SIG-M5 treated with dmso at 0.1 percent for 504 hours (cell line): ENCODE measurements at regions not wholly inside any gene's neighbourhood (a gene's known extent, or its start where the extent isn't known, plus 50 kb on each side); places are given as distances from the start of the nearest gene placed in this dataset.
"Not testable (repeated sequence)": the region's sequence is repeated elsewhere in the genome, so short reads cannot be mapped to it uniquely, and the experiment has no call there.

Experiments
- DNase-seq: peaks from one replicate; lab custom pipeline; 2025; ENCODE audit not compliant: unreplicated experiment; lab: John Stamatoyannopoulos, UW

GRCh38 chr5:111635151-111635902 lies 121.7 kb downstream of the NREP start:
- no peak for DNase-seq

GRCh38 chr5:111631328-111631727 lies 119.0 kb upstream of the STARD4 start:
- DNase-seq, result no peak

- DNase-seq, result no peak
These were observed 116.6 kb upstream of the STARD4 start for GRCh38 chr5:111628901-111629300.

GRCh38 chr5:111627862-111628261 lies 115.5 kb upstream of the STARD4 start:
- no peak for DNase-seq

- DNase-seq, result no peak
These were observed 114.3 kb upstream of the STARD4 start for GRCh38 chr5:111626473-111627148.

GRCh38 chr5:111618623-111619271 lies 106.4 kb upstream of the STARD4 start:
- DNase-seq, result no peak

- no peak for DNase-seq
These were observed 102.7 kb upstream of the STARD4 start for GRCh38 chr5:111615054-111615453.

GRCh38 chr5:111612013-111612630 lies 99.8 kb upstream of the STARD4 start:
- DNase-seq, result not testable (repeated sequence)

- no peak for DNase-seq
These were observed 93.9 kb upstream of the STARD4 start for GRCh38 chr5:111606194-111606593.

GRCh38 chr5:111603446-111603827 lies 91.1 kb upstream of the STARD4 start:
- no peak for DNase-seq

- no peak for DNase-seq
These were observed 90.6 kb upstream of the STARD4 start for GRCh38 chr5:111602817-111603445.

- no peak for DNase-seq
These were observed 86.7 kb upstream of the STARD4 start for GRCh38 chr5:111598996-111599395.

- DNase-seq, result no peak
These were observed 85.2 kb upstream of the STARD4 start for GRCh38 chr5:111597491-111597890.

- no peak for DNase-seq
These were observed 84.4 kb upstream of the STARD4 start for GRCh38 chr5:111596705-111597104.

- DNase-seq, result no peak
These were observed 83.1 kb upstream of the STARD4 start for GRCh38 chr5:111595425-111595824.

- no peak for DNase-seq
These were observed 77.0 kb upstream of the STARD4 start for GRCh38 chr5:111589316-111589715.

- DNase-seq, result no peak
These were observed 75.4 kb upstream of the STARD4 start for GRCh38 chr5:111587728-111588127.

GRCh38 chr5:111585946-111586345 lies 73.6 kb upstream of the STARD4 start:
- DNase-seq, result no peak

- no peak for DNase-seq
These were observed 73.0 kb upstream of the STARD4 start for GRCh38 chr5:111585291-111585690.

- peak; percentile 14 for DNase-seq
These were observed 72.3 kb upstream of the STARD4 start for GRCh38 chr5:111584651-111585050.

- DNase-seq, result no peak
These were observed 71.4 kb upstream of the STARD4 start for GRCh38 chr5:111583758-111584203.
